ENCODE measurements at regions not wholly inside any gene's neighbourhood (a gene's known extent, or its start where the extent isn't known, plus 50 kb on each side); places are given as distances from the start of the nearest gene placed in this dataset.
"Not testable (repeated sequence)": the region's sequence is repeated elsewhere in the genome, so short reads cannot be mapped to it uniquely, and the experiment has no call there.

DNA sequence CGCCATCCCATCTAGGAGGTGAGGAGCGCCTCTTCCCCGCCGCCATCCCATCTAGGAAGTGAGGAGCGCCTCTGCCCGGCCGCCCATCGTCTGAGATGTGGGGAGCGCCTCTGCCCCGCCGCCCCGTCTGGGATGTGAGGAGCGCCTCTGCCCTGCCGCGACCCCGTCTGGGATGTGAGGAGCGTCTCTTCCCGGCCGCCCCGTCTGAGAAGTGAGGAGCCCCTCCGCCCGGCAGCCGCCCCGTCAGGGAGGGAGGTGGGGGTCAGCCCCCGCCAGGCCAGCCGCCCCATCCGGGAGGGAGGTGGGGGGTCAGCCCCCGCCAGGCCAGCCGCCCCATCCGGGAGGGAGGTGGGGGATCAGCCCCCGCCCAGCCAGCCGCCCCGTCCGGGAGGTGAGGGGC lies 212.2 kb downstream of the RRAGC start:
- not testable (repeated sequence) for TF ChIP-seq POLR2A (IDR thresholded peaks at IDR 0.05); POLR2AphosphoS5 (IDR thresholded peaks at IDR 0.05; ENCODE audit: insufficient read depth in 1 of 2, low read depth in 1 of 2)
- TF ChIP-seq, protein P1, sequence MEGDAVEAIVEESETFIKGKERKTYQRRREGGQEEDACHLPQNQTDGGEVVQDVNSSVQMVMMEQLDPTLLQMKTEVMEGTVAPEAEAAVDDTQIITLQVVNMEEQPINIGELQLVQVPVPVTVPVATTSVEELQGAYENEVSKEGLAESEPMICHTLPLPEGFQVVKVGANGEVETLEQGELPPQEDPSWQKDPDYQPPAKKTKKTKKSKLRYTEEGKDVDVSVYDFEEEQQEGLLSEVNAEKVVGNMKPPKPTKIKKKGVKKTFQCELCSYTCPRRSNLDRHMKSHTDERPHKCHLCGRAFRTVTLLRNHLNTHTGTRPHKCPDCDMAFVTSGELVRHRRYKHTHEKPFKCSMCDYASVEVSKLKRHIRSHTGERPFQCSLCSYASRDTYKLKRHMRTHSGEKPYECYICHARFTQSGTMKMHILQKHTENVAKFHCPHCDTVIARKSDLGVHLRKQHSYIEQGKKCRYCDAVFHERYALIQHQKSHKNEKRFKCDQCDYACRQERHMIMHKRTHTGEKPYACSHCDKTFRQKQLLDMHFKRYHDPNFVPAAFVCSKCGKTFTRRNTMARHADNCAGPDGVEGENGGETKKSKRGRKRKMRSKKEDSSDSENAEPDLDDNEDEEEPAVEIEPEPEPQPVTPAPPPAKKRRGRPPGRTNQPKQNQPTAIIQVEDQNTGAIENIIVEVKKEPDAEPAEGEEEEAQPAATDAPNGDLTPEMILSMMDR (IDR thresholded peaks at IDR 0.05) = not testable (repeated sequence)

Data from vagina (tissue), 2 donors.